ENCODE measurements at regions not wholly inside any gene's neighbourhood (a gene's known extent, or its start where the extent isn't known, plus 50 kb on each side); places are given as distances from the start of the nearest gene placed in this dataset.

DNA sequence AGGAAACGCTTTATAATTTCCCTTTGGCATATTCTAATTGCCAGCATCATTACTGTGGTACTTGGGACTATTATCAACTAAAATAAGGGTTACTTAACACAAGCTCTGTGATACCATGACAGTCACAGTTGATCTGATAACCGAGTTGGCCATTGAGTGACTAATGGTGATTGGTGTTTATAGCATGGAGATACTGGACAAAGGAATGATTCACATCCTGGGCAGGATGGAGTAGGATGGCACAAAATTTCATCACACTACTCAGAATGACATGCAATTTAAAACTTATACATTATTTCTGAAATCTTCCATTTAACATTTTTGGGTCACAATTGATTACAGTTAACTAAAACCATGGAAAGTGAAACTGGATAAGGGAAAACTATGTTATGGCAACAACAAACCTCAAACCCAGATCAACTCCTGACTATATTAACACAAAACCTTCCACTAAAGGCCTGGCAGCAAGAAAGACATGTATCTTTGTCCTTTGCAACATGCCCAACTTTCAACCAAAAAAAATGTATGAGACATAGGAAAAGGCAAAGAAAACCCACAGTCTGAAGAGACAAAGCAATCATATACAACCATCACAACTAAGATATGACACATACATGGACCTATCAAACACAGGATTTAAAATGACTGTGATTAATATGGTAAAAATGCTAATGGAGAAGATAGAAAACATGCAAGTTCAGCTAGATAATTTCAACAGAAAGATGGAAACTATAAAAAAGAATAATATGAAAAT is 208.5 kb upstream of the NRP1 start:
- DNase-seq (ENCODE audit: low read depth), result no peak

DNA sequence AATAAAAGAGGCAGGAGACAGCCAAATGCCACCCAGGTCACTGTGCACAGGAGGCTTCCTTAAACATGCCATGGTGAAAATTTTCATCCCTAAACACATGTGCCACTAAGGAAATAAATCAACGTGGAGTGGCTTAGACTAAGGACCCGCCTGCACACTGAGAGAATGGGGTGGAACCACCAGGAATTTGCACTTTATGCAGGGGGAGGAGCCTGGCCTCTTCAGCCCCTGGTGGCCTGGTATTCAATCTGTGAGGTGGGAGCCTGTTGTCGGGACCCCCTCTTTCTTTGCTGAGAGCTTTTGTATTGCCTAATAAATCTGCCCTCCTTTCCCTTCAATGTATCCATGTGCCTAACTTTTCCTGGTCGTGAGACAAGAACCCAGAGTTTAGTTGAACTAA is 204.6 kb upstream of the NRP1 start:
- no peak for DNase-seq (ENCODE audit: low read depth)

- no peak for DNase-seq (ENCODE audit: low read depth)
Observed at GRCh38 chr10:33537066-33537465, 202.6 kb upstream of the NRP1 start.

DNA sequence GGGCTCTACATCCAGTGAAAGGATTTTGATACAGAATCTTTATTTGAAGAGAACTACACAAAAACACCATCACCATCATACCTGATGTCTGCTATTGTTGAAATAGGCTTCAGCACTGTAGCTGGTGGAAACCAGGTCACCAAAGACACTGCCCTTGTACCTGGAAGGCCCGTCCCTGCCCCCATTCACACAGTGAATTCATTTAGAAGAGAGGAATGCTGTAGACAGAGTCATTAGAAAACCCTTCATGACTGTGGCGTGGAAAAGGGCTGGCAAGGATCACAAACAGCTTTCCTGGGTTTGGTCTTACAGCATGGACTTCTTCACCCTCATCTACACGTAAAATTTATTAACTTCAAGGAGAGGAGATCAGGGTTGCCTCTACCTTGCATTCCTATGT is 202.0 kb upstream of the NRP1 start:
- DNase-seq (ENCODE audit: low read depth), result no peak

DNA sequence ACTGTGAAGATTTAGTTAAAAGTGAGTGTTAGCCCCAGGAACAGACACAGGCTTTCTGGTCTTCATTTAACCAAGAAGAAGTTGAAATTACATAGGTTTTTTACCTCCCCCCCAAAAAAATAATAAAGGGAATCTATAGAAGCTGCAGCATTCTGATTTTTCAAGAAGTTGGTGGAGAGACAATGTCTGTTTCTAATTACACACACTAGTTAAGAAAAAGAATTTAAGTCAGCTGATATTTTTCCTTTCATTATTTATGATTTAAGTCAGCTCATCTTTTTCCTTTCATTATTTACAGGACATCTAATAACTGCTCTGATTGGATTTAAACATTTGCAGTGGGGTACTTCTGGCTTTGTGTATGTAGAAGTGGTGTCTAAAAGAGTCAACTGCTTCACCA is 201.4 kb upstream of the NRP1 start:
- DNase-seq (ENCODE audit: low read depth), result no peak

DNA sequence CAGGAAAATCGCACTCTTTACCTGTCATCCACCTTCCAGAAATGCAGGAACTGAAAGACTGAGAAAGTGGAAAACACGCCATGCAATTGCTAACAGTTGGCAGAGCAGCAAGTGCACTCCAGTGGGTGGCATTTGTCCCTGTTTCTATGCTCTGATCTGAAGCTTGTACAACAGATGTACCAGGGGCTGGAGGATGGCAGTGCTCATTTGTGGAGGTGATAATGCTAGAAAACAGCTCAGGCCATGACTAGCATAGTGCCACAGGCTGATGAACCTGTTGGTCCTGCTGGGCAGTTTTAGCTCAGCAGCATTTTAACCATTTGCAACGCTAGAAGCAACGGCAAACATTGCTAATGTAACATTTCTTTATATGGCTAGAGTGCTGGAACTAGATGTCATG is 199.9 kb upstream of the NRP1 start:
- DNase-seq (ENCODE audit: low read depth), result no peak

DNA sequence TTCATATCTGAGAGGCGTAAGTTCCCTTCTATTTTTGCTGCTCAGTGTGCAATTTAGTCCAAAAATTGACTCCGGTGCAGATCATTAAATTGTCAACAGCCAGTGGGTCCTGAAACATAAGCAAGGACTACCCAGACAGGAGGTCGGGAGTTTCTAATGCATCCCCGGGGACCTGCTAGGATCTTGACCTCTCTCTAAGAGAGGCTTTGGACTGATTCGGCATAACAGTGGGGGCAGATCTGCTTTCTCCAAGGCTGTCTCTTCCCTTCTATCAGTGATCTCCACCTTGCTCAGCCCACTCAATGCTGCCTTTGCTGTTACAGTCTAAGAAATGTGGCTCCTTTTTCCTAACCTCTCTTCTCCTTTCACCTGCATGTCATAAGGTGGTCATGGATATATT is 199.1 kb upstream of the NRP1 start:
- DNase-seq (ENCODE audit: low read depth), result no peak

DNA sequence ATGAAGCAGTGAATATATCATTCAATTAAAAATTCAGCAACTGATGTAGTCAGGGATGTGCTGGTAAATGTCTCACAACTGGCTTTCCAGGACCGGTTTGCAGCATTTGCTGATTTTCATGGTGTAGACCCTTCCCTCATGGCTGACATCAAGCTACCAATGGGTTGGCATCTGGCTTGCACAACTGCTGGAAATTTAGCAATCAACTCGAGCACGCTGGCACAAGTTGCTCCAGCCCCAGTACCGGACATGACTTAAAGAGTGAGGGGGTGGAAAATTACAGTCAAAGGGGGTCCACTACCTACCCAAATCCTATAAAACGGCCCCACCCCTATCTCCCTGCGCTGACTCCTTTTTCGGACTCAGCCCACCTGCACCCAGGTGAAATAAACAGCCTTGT is 198.4 kb upstream of the NRP1 start:
- DNase-seq (ENCODE audit: low read depth), result no peak

DNA sequence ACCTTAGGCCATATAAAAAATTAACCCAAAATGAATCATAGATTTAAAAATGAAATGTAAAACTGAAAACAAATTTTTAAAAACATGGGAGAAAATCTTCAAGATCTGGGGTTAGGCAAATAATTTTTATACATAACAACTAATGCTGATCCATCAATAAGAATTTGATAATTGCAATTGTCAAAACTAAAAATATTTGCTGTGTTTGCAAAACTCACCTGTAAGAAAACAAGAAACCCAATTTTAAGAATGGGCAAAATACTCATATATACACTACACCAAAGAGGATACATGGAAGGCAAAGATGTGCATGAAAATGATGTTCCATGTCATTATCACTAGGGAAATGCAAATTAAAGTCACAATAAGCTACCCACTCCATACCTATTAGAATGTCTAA is 194.8 kb upstream of the NRP1 start:
- DNase-seq (ENCODE audit: low read depth), result no peak

GRCh38 chr10:33524966-33525365 is 190.5 kb upstream of the NRP1 start:
- DNase-seq (ENCODE audit: low read depth), result peak; percentile 13

- no peak for DNase-seq (ENCODE audit: low read depth)
Observed at GRCh38 chr10:33524041-33524440, 189.6 kb upstream of the NRP1 start.

DNA sequence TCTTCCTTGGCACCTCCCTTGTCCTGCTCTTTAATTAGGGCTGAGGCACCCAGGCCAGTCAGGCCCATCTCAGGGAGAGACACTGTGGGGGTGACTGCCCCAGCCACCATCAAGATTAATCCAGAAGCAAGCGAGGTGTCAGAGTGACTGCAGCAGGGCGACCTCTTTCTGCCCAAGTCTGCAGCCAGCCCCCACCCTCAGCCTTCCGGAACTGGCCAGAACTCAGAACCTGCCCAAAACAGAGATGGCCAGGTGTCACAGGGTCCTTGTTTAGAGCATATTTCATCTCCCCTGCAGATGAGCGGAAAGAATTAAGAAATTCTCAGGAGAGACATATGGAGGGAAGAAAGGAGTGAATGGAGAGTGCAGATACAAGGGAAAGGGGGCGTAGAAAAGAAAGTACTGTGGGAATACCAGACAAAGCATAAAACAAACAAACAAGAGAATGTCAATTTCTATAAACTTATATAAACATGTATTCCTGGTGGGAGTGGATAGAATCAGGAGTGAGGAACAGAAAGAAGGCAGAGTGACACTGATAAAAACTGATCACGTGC is 188.8 kb upstream of the NRP1 start:
- DNase-seq (ENCODE audit: low read depth), result no peak

- no peak for DNase-seq (ENCODE audit: low read depth)
Observed at GRCh38 chr10:33521904-33522303, 187.4 kb upstream of the NRP1 start.

DNA sequence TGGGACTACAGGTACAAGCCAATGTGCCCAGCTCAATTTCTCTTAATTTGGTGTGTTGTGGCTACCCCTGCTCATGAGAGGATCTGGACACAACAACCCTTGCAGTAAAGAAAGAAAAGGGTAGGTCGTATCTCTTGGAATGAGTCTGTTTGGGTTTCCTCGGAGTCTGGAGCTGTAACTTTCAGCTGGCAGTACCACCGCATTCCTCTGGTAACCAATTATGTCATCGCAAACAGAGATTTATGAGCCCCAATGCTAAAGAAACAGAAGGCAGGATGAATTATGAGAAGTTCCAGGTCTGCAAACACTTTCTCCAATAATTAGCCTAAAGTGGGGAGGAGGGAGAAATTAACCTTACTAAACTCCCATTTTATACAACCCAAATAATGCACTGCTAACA is 186.6 kb upstream of the NRP1 start:
- no peak for DNase-seq (ENCODE audit: low read depth)

GRCh38 chr10:33520223-33520622 is 185.8 kb upstream of the NRP1 start:
- DNase-seq (ENCODE audit: low read depth), result no peak

- no peak for DNase-seq (ENCODE audit: low read depth)
Observed at GRCh38 chr10:33519130-33519860, 184.8 kb upstream of the NRP1 start.

DNA sequence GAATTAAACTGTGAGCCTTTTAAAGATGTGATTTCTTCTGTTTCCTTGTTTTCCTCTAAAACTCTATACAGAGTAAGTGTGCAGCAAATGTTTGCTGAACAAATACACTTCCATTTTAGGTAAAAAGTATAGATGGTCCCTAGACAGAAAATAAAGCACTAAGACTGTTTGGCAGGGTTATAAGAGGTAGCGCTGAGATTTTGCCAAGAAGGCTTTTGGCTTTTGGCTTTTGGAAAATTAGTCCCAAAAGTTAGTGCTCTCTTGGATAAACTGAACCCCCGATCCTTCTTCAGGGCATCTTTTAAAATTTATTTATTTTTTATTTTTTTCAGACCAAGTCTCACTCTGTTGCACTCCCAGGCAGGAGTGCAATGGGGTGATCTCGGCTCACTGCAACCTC is 175.7 kb upstream of the NRP1 start:
- no peak for DNase-seq (ENCODE audit: low read depth)

- DNase-seq (ENCODE audit: low read depth), result peak; percentile 63
Observed at GRCh38 chr10:33509231-33509831, 174.9 kb upstream of the NRP1 start.

GRCh38 chr10:33507662-33508425 is 173.4 kb upstream of the NRP1 start:
- no peak for DNase-seq (ENCODE audit: low read depth)

GRCh38 chr10:33506838-33507661 is 172.6 kb upstream of the NRP1 start:
- DNase-seq (ENCODE audit: low read depth), result peak; percentile 33

- no peak for DNase-seq (ENCODE audit: low read depth)
Observed at GRCh38 chr10:33506391-33506790, 171.9 kb upstream of the NRP1 start.

Data from stromal cell of bone marrow (primary cell).